ENCODE measurements at regions not wholly inside any gene's neighbourhood (a gene's known extent, or its start where the extent isn't known, plus 50 kb on each side); places are given as distances from the start of the nearest gene placed in this dataset.

DNA sequence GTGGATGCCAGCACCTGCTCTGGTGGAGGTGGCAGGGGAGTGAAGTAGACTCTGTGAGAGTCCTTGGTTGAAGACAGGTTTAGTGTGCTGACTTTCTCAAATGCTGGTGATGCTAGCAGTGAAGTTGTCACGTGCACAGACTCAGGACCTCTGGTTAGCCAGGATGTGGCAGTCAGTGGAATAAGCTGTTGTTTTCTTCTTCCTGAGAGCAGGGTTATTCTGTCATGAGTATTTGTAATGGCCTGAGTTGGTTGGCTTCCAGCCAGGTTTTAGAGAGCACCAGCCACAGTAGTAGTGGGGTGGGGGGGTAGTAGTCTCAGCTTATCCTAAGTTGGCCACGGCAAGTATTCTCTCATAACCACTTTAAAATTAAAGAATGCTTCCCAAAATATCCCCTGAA lies 169.7 kb upstream of the FOXN2 start:
- DNase-seq (ENCODE audit: low spot score): no peak
- no peaks in the 10 kb centered on the region for H3K79me2 ChIP-seq
- no peak overlapping the region for H3K4me3 ChIP-seq
- no peak overlapping the region for H2AFZ ChIP-seq
- H3K27me3 ChIP-seq: no peaks in the 10 kb centered on the region
- no peak for TF ChIP-seq EZH2 (IDR thresholded peaks at IDR 0.05; ENCODE audit: borderline replicate concordance)
- TF ChIP-seq EZH2phosphoT487 (IDR thresholded peaks at IDR 0.05; ENCODE audit: low read depth, severe bottlenecking, unreplicated experiment): no peak
- TF ChIP-seq, protein P1, sequence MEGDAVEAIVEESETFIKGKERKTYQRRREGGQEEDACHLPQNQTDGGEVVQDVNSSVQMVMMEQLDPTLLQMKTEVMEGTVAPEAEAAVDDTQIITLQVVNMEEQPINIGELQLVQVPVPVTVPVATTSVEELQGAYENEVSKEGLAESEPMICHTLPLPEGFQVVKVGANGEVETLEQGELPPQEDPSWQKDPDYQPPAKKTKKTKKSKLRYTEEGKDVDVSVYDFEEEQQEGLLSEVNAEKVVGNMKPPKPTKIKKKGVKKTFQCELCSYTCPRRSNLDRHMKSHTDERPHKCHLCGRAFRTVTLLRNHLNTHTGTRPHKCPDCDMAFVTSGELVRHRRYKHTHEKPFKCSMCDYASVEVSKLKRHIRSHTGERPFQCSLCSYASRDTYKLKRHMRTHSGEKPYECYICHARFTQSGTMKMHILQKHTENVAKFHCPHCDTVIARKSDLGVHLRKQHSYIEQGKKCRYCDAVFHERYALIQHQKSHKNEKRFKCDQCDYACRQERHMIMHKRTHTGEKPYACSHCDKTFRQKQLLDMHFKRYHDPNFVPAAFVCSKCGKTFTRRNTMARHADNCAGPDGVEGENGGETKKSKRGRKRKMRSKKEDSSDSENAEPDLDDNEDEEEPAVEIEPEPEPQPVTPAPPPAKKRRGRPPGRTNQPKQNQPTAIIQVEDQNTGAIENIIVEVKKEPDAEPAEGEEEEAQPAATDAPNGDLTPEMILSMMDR (IDR thresholded peaks at IDR 0.05; ENCODE audit: poor library complexity): no peak
- H3K9me2 ChIP-seq (replicated peaks; ENCODE audit: insufficient read depth): no peaks in the 10 kb centered on the region
- WGBS (ENCODE audit: low lambda C conversion rate, missing lambda C conversion rate): 63% methylated on average over 2 of the region's 2 CpGs
- no peaks in the 10 kb centered on the region for H4K20me1 ChIP-seq (ENCODE audit: insufficient read depth, poor library complexity, severe bottlenecking)
- H3K4me2 ChIP-seq: no peak overlapping the region
- no peak overlapping the region for H3K27ac ChIP-seq
- H3K9me3 ChIP-seq (ENCODE audit: low read depth): no peaks in the 10 kb centered on the region
- no peaks in the 10 kb centered on the region for H3K4me1 ChIP-seq (ENCODE audit: insufficient read depth)
- no peaks in the 10 kb centered on the region for H3K36me3 ChIP-seq (replicated peaks; ENCODE audit: insufficient read depth, low read depth)

DNA sequence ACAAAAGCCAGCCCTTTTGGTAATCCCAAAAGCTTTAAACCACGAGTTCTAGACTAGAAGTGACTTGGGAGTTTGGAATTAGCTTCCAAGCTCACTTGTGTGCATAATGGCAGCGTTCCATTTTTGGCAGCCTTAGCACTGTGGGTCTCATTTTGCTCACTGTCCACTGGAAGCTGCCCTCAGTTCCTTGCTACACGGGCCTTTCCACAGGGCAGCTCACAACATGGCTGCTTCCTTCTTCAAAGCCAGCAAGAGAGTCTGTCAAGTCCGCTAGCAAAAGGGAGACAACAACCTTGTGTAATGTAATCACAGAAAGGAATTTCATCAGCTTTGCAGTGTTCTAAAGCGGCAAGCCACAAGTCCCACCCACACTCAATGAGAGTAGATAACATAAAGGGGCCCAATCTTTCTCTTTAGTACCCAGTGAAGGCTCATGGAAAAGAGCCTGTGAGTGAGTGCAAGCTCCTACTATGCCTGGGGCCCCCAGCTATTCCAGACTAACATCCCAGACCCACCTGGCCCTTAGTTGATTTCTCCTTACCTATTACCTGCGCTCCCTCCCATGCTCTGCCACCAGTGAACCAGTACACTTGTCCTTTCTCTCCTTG lies 168.5 kb upstream of the FOXN2 start:
- no peaks in the 10 kb centered on the region for H3K9me2 ChIP-seq (replicated peaks; ENCODE audit: insufficient read depth)
- no peaks in the 10 kb centered on the region for H3K79me2 ChIP-seq
- H2AFZ ChIP-seq: peak overlapping the region; percentile 52
- WGBS (ENCODE audit: low lambda C conversion rate, missing lambda C conversion rate): 64% methylated on average over 6 of the region's 6 CpGs
- no peaks in the 10 kb centered on the region for H3K36me3 ChIP-seq (replicated peaks; ENCODE audit: insufficient read depth, low read depth)
- H3K4me2 ChIP-seq: peak overlapping the region; percentile 10
- H4K20me1 ChIP-seq (ENCODE audit: insufficient read depth, poor library complexity, severe bottlenecking): no peaks in the 10 kb centered on the region
- DNase-seq (ENCODE audit: low spot score): peak; percentile 60
- TF ChIP-seq EZH2 (IDR thresholded peaks at IDR 0.05; ENCODE audit: borderline replicate concordance) (no peak), EZH2phosphoT487 (IDR thresholded peaks at IDR 0.05; ENCODE audit: low read depth, severe bottlenecking, unreplicated experiment) (no peak)
- TF ChIP-seq, protein P1 (IDR thresholded peaks at IDR 0.05; ENCODE audit: poor library complexity): no peak
- H3K4me3 ChIP-seq: no peak overlapping the region
- H3K9me3 ChIP-seq (ENCODE audit: low read depth): no peaks in the 10 kb centered on the region
- peak overlapping the region; percentile 80 for H3K27ac ChIP-seq
- no peaks in the 10 kb centered on the region for H3K27me3 ChIP-seq
- H3K4me1 ChIP-seq (ENCODE audit: insufficient read depth): no peaks in the 10 kb centered on the region

GRCh38 chr2:48146552-48146951 lies 167.9 kb upstream of the FOXN2 start:
- Histone ChIP-seq H4K20me1 (ENCODE audit: insufficient read depth, poor library complexity, severe bottlenecking) (no peaks in the 10 kb centered on the region), H3K9me2 (replicated peaks; ENCODE audit: insufficient read depth) (no peaks in the 10 kb centered on the region), H3K9me3 (ENCODE audit: low read depth) (no peaks in the 10 kb centered on the region), H3K27me3 (no peaks in the 10 kb centered on the region), H2AFZ (no peak overlapping the region), H3K36me3 (replicated peaks; ENCODE audit: insufficient read depth, low read depth) (no peaks in the 10 kb centered on the region), H3K4me1 (ENCODE audit: insufficient read depth) (no peaks in the 10 kb centered on the region), H3K4me3 (no peak overlapping the region), H3K27ac (peak overlapping the region; percentile 80), H3K4me2 (no peak overlapping the region), H3K79me2 (no peaks in the 10 kb centered on the region)
- no peak for DNase-seq (ENCODE audit: low spot score)
- TF ChIP-seq, protein P1 (IDR thresholded peaks at IDR 0.05; ENCODE audit: poor library complexity): no peak
- no peak for TF ChIP-seq EZH2phosphoT487 (IDR thresholded peaks at IDR 0.05; ENCODE audit: low read depth, severe bottlenecking, unreplicated experiment)
- TF ChIP-seq EZH2 (IDR thresholded peaks at IDR 0.05; ENCODE audit: borderline replicate concordance): no peak
- 98% methylated on average over 6 of the region's 6 CpGs for WGBS (ENCODE audit: low lambda C conversion rate, missing lambda C conversion rate)

DNA sequence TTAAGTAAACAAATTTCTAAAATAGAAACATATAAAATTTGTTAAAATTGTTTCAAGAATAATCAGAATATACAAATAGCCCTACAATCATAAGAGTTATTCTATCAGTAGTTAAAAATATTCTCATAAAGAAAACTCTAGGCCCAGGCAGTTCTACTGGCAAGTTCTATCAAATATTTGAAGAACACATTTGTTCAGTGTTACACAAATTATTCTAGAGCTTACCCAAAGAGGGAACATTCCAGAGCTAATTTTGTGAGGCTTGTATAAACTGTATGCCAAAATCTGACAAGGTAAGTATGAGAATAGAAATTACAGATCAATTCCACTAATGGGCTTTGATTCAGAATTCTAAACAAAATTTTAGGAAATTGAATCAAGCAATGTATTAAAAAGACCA lies 166.8 kb upstream of the FOXN2 start:
- H3K4me2 ChIP-seq: no peak overlapping the region
- no peak overlapping the region for H2AFZ ChIP-seq
- no peaks in the 10 kb centered on the region for H3K36me3 ChIP-seq (replicated peaks; ENCODE audit: insufficient read depth, low read depth)
- TF ChIP-seq, protein P1 (IDR thresholded peaks at IDR 0.05; ENCODE audit: poor library complexity): no peak
- TF ChIP-seq EZH2 (IDR thresholded peaks at IDR 0.05; ENCODE audit: borderline replicate concordance): no peak
- TF ChIP-seq EZH2phosphoT487 (IDR thresholded peaks at IDR 0.05; ENCODE audit: low read depth, severe bottlenecking, unreplicated experiment): no peak
- no peaks in the 10 kb centered on the region for H3K4me1 ChIP-seq (ENCODE audit: insufficient read depth)
- no peaks in the 10 kb centered on the region for H3K79me2 ChIP-seq
- no peaks in the 10 kb centered on the region for H3K27me3 ChIP-seq
- no peak overlapping the region for H3K27ac ChIP-seq
- no peaks in the 10 kb centered on the region for H3K9me2 ChIP-seq (replicated peaks; ENCODE audit: insufficient read depth)
- no peaks in the 10 kb centered on the region for H3K9me3 ChIP-seq (ENCODE audit: low read depth)
- no peak for DNase-seq (ENCODE audit: low spot score)
- no peak overlapping the region for H3K4me3 ChIP-seq
- no peaks in the 10 kb centered on the region for H4K20me1 ChIP-seq (ENCODE audit: insufficient read depth, poor library complexity, severe bottlenecking)

All from hepatocyte (in vitro differentiated cells).